ENCODE measurements at regions not wholly inside any gene's neighbourhood (a gene's known extent, or its start where the extent isn't known, plus 50 kb on each side); places are given as distances from the start of the nearest gene placed in this dataset.
A peak's percentile ranks its signal among the peaks of the same experiment; 100 is the strongest.

DNA sequence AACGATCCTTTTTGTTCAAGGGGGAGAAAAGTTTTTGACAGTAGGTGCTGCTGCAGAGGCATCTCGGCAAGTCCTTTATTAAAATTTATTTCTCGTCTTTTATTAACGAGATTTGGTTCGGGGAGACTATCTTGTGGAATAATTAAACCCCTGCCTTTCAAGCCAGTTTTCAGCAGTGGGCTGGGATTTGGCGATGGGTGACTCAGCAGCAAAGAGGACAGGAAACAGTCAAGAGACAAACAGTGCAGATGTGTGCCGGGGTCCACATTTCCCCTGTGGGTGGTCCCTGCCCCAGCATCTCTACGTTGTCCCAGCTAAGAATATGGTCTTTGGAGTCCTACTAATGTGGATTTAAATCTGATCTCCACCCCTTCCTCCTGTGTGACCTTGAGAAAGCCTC, 282.8 kb downstream of the CDH26 start:
- Mint-ChIP-seq H3K9me3 (no peaks in the 10 kb centered on the region), H3K4me1 (peaks cover 0 to 6% of the 10 kb centered on the region in 2 donors), H3K36me3 (peaks cover 2 to 11% (median 5%) of the 10 kb centered on the region in 3 donors), H3K27ac (no peak overlapping the region), H3K4me3 (no peak overlapping the region), H3K27me3 (ENCODE audit: low read depth in 3 of 3) (peaks cover 0 to 2% (median 0%) of the 10 kb centered on the region in 3 donors)
- DNase-seq, result no peak

DNA sequence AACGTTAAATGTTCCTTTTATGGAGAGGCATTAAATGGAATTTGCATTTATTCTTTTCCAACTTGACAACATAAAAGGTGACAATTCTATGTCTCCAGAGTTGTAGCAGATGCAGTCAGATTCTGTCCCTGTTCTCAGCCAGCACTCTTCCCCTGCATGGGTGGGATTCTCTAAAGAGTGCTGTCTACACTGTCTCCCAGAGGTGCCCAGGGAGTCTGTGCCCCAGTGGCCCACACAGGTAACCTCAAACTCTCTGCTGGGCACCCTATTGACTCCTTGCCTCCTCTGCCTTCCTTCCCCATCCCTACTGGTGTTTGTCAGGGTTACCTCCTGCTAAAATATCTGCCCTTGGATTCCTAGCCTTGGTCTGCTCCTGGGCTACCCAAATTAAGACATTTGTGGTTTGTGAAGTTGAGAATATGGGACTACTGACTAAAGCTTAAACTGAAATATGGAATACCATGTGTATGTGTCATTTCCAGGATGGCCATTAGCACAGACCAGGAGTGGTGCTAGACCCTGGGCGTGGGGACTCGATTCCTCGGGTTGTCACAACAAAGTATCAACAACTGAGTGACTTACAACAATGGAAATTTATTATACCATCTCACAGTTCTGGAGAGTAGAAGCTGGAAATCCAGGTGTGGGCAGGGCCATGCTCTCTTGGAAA, 284.7 kb downstream of the CDH26 start:
- no peak overlapping the region for H3K27ac Mint-ChIP-seq
- H3K4me3 Mint-ChIP-seq, result no peak overlapping the region
- H3K4me1 Mint-ChIP-seq, result peaks cover 0 to 6% of the 10 kb centered on the region in 2 donors
- no peaks in the 10 kb centered on the region for H3K27me3 Mint-ChIP-seq (ENCODE audit: low read depth in 3 of 3)
- H3K36me3 Mint-ChIP-seq, result peaks cover 2 to 15% (median 5%) of the 10 kb centered on the region in 3 donors
- no peak for DNase-seq
- no peaks in the 10 kb centered on the region for H3K9me3 Mint-ChIP-seq

DNA sequence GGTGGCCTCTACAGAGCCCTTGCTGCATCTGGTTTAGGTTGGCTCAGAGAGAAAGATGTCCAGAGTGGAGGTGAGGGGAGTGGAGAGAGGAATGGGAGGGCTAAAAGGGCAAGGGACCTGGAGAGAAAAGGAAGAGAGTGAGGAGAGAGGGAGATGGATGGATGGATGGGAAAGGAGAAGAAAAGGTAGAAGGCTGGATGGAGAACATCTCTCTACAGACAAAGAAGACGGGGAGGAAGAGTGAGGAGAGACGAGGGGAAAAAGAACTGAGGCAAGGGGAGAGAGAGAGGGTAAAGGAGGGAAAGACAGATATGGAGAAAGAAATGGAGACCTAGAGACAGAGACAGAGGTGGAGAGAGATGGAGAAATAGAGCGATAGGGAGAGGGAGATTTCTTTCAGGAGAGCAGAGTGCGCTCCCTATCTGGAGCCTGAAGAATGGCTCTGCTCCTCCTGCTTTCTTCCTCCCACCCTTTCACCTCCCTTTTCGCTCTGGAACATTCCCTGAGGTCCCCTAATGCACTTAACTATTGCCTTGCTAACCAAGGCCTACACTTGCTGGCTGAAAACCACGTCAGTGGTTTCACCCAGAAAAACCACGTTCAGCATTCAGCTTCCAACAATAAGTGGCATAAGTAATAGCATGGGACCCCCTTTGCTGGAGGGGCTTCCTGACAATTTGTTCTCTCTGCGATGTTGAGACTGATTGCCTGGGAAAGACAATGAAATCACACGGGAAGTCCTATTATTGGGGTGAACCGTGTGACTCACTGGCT, 286.3 kb downstream of the CDH26 start:
- DNase-seq, result no peak
- Mint-ChIP-seq H3K4me1 (peaks cover 0 to 6% of the 10 kb centered on the region in 2 donors), H3K9me3 (no peaks in the 10 kb centered on the region), H3K4me3 (no peak overlapping the region), H3K27ac (peak overlapping the region in 1 of 6 donors; percentile 5), H3K36me3 (peaks cover 0 to 13% (median 2%) of the 10 kb centered on the region in 3 donors), H3K27me3 (ENCODE audit: low read depth in 3 of 3) (peaks cover 0 to 1% (median 0%) of the 10 kb centered on the region in 3 donors)

DNA sequence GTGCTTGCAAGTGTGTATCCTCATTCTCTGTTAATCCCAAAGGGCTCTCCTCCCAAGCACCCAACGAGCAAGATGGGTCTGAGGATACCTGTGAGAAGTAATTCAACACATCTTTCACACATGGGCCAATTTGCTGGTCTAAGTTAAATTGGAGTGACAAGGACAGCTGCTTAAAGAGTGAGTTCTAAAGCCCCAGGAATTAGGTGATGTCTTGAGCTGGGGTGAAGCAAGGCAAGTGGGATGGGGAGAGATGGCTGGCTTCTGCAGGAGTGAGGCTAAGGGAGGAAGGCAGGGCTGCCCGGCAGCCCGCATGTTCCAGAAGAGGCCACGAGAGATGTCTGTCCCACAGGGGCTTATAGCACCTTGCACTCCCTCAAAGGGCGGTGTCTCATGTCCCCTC, 288.5 kb downstream of the CDH26 start:
- Mint-ChIP-seq H3K27ac (no peak overlapping the region), H3K4me1 (peaks cover 0 to 6% of the 10 kb centered on the region in 2 donors), H3K27me3 (ENCODE audit: low read depth in 3 of 3) (peaks cover 0 to 1% (median 0%) of the 10 kb centered on the region in 3 donors), H3K36me3 (peaks cover 0 to 19% (median 3%) of the 10 kb centered on the region in 3 donors), H3K9me3 (no peaks in the 10 kb centered on the region), H3K4me3 (no peak overlapping the region)
- DNase-seq, result no peak

DNA sequence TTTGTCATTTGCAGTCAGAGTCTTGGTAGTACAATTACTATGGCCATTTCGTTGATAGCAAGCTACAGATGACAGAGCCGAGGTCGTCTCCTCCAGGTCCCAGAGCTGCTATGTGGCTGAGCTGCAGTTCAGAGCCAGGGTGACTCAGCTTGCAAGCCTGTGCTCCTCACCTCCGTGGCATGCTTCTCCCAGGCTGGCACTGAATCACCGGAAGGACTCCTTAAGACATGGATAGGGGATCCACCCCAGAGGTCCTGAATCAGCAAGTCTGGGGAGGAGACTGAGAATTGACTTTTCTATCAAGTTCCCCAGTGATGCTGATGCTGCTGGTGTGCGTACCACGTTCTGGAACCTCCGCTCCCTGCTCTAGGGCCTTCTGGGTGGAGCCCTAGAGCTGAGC, 291.2 kb downstream of the CDH26 start:
- H3K9me3 Mint-ChIP-seq, result no peaks in the 10 kb centered on the region
- peaks cover 0 to 19% (median 7%) of the 10 kb centered on the region in 3 donors for H3K36me3 Mint-ChIP-seq
- no peak overlapping the region for H3K4me3 Mint-ChIP-seq
- peaks cover 0 to 4% of the 10 kb centered on the region in 2 donors for H3K4me1 Mint-ChIP-seq
- no peak overlapping the region for H3K27ac Mint-ChIP-seq
- no peak for DNase-seq
- peaks cover 0 to 1% (median 0%) of the 10 kb centered on the region in 3 donors for H3K27me3 Mint-ChIP-seq (ENCODE audit: low read depth in 3 of 3)

DNA sequence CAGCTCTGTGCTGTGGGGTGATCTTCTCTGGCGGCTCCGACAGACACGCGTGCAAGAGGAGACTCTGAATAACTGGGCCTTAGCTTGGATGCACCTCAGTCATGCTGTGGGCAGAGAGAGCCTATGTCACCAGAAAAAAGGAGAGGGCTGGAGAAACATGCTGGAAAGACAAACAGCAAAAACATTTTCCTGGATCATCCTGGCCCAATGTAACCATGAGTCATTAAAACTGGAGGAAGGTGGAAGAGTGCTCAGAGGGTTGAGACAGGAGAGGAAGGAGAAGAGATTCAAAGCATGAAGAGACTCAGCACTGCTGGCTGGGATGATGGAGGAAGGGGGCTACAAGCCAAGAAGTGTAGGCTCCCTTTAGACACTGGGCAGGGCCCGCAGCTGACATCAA, 292.0 kb downstream of the CDH26 start:
- H3K4me3 Mint-ChIP-seq, result no peak overlapping the region
- no peaks in the 10 kb centered on the region for H3K9me3 Mint-ChIP-seq
- DNase-seq, result no peak
- H3K27me3 Mint-ChIP-seq (ENCODE audit: low read depth in 3 of 3), result peaks cover 0 to 1% (median 0%) of the 10 kb centered on the region in 3 donors
- H3K27ac Mint-ChIP-seq, result no peak overlapping the region
- no peaks in the 10 kb centered on the region for H3K4me1 Mint-ChIP-seq
- peaks cover 0 to 19% (median 7%) of the 10 kb centered on the region in 3 donors for H3K36me3 Mint-ChIP-seq

DNA sequence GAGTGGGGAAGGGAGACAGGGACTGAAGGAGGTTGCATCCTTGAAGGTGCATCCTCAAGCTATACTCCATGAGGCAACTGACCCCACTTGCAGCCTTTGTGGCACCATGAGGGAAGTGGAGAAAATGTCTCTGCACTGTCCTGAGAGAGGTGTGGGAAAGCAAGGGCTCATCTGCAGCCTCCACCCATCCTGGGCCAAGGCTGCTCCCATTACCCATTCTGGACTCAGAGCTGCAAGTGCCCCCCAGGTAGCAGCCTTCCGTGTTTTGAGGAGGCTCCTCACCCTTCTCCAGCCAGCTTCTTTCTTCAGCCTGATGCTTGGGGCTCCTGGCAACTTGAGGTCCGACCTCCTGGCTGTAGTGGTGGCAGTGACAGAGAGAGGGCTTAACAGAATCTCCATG, 294.6 kb downstream of the CDH26 start:
- peaks cover 0 to 1% (median 0%) of the 10 kb centered on the region in 3 donors for H3K27me3 Mint-ChIP-seq (ENCODE audit: low read depth in 3 of 3)
- H3K4me1 Mint-ChIP-seq, result no peaks in the 10 kb centered on the region

DNA sequence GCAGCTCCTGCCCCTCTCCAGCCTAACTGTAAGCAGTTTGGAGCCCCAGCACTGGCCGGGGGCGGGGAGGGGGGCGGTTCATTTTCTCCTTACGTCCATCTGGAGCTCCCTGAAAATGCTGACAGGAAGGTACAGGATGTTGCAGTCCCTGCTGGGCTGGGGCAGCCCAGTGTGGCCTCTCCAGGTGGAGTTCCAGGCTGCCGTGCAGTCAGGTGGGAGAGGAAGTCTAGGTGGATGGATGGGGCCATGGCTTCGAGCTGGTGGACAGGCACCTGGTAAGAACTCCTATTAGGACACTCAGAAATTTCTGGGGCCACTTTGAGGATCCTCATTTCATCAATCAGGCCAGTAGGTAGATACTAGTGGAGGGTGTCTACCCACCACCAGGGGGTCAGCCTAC, 295.2 kb downstream of the CDH26 start:
- H3K9me3 Mint-ChIP-seq, result no peaks in the 10 kb centered on the region
- DNase-seq, result no peak
- peaks cover 0 to 1% (median 0%) of the 10 kb centered on the region in 3 donors for H3K27me3 Mint-ChIP-seq (ENCODE audit: low read depth in 3 of 3)
- H3K4me1 Mint-ChIP-seq, result no peaks in the 10 kb centered on the region
- peaks cover 0 to 24% (median 7%) of the 10 kb centered on the region in 3 donors for H3K36me3 Mint-ChIP-seq
- H3K4me3 Mint-ChIP-seq, result no peak overlapping the region
- H3K27ac Mint-ChIP-seq, result no peak overlapping the region

More for the DNA sequence above, 294.6 kb downstream of the CDH26 start:
- Mint-ChIP-seq H3K36me3 (peaks cover 0 to 22% (median 7%) of the 10 kb centered on the region in 3 donors), H3K27ac (peak overlapping the region in 1 of 6 donors; percentile 62), H3K4me3 (no peak overlapping the region), H3K9me3 (no peaks in the 10 kb centered on the region)
- no peak for DNase-seq

DNA sequence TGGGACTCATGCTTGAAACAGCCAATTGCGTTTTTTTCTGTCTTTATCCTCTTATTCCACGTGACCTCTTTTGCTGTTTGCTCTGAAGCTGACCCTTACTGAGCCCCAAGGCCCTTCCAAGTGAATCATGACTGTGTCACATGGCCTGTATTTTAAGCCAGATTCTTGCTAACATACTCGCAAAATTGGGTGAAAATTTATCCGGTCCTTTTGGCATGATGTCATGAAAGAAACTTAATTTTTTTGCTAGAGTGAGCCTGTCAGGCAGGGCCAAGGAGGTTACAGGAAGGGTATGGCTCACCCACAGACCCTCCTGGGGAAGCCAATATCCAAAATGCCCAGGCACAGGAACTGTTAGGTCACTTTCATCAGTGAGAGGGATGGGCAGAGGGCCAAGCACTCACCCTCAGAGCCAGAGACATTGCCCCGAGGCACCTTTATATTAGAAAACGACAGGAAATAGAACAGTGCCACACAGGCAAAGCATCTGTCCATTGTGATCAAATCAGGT, 296.7 kb downstream of the CDH26 start:
- no peak for DNase-seq
- no peaks in the 10 kb centered on the region for H3K27me3 Mint-ChIP-seq (ENCODE audit: low read depth in 3 of 3)
- H3K27ac Mint-ChIP-seq, result no peak overlapping the region
- no peaks in the 10 kb centered on the region for H3K4me1 Mint-ChIP-seq
- no peak overlapping the region for H3K4me3 Mint-ChIP-seq
- no peaks in the 10 kb centered on the region for H3K9me3 Mint-ChIP-seq
- peaks cover 0 to 16% (median 7%) of the 10 kb centered on the region in 3 donors for H3K36me3 Mint-ChIP-seq

DNA sequence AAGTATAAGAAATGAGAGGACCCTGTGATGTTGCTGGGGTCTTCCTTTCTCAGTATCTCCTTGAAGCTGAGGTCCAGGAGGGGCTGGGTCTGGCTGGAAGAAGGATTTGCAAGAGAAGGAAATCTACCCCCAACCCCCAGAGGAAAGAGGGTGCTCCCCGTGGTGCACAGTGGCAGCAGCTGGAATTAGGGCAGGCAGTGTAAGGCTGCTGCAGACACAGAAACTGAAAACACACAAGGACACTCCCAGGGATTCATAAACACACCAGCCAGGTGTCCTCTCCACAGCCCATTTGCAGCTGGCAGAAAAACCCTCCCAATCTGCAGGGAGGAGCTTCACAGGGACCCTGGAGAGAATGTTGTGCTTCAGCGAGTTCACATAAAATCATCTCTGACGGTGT, 297.2 kb downstream of the CDH26 start:
- Mint-ChIP-seq H3K9me3 (no peaks in the 10 kb centered on the region), H3K4me3 (no peak overlapping the region), H3K4me1 (no peaks in the 10 kb centered on the region), H3K36me3 (peaks cover 0 to 13% (median 5%) of the 10 kb centered on the region in 3 donors), H3K27ac (no peak overlapping the region), H3K27me3 (ENCODE audit: low read depth in 3 of 3) (no peaks in the 10 kb centered on the region)
- no peak for DNase-seq

DNA sequence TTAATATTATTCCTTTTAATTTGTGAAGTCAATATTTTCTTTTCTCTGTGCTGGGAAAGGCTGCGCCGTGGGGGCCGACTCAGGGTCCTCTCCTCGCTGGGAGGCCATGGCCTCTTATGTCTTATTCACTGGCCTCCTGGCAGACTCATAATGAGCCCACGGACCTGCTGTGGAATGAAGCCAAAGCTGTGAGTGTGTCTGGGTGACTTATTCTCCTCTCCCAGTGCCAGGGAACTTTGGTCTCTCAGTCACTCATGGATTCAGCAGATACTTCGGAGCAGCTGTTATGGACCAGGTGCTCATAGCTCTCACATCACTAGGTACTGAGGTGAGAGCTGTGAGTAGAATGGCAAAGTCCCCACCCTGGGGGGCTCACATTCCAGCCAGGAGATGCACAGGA, 297.6 kb downstream of the CDH26 start:
- Mint-ChIP-seq H3K9me3 (no peaks in the 10 kb centered on the region), H3K4me3 (no peak overlapping the region), H3K27me3 (ENCODE audit: low read depth in 3 of 3) (no peaks in the 10 kb centered on the region), H3K36me3 (peaks cover 0 to 13% (median 5%) of the 10 kb centered on the region in 3 donors), H3K4me1 (no peaks in the 10 kb centered on the region), H3K27ac (peak overlapping the region in 1 of 6 donors; percentile 50)
- DNase-seq, result no peak

DNA sequence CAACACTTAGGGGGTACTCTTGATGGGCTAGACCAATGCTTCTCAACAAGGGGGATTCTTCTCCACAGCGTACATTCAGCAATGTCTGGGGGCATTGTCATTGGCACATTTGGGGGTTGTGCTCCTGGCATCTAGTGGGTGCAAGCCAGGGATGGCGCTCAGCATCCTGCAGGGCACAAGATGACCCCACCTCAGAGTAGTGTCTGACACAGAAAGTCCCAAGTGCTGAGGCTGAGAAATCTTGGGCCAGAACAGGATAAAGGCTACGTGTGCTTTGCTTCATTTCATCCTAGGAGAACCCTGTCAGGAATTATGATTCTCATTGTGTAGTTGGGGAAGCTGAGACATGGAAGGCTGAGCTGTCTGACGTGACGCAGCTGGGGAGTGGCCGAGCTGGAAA, 298.6 kb downstream of the CDH26 start:
- Mint-ChIP-seq H3K36me3 (peaks cover 0 to 10% (median 5%) of the 10 kb centered on the region in 3 donors), H3K9me3 (no peaks in the 10 kb centered on the region), H3K4me1 (no peaks in the 10 kb centered on the region), H3K27me3 (ENCODE audit: low read depth in 3 of 3) (no peaks in the 10 kb centered on the region), H3K4me3 (no peak overlapping the region), H3K27ac (no peak overlapping the region)
- DNase-seq, result no peak

DNA sequence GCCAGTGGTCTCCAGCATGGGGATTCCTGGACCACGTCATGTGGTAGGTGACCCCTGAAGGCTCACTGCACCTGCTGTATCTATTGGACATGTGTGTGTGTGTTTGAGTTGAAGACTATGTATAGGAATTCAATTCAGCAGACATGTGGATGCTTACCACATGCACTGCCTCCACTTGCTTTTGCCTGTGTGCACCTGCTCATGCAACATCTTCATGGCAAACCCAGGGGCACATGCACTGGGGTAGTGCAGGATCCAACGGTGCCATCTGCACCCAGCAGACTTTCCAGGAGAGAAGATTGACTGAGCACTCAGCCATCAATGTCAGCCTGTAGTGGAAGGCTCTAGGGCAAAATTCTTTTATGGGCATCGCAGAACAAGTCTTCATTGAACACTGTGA, 299.4 kb downstream of the CDH26 start:
- no peak overlapping the region for H3K4me3 Mint-ChIP-seq
- H3K27ac Mint-ChIP-seq, result peak overlapping the region in 1 of 6 donors; percentile 54
- H3K4me1 Mint-ChIP-seq, result no peaks in the 10 kb centered on the region
- peaks cover 0 to 10% (median 0%) of the 10 kb centered on the region in 3 donors for H3K36me3 Mint-ChIP-seq
- no peak for DNase-seq
- no peaks in the 10 kb centered on the region for H3K27me3 Mint-ChIP-seq (ENCODE audit: low read depth in 3 of 3)
- no peaks in the 10 kb centered on the region for H3K9me3 Mint-ChIP-seq

DNA sequence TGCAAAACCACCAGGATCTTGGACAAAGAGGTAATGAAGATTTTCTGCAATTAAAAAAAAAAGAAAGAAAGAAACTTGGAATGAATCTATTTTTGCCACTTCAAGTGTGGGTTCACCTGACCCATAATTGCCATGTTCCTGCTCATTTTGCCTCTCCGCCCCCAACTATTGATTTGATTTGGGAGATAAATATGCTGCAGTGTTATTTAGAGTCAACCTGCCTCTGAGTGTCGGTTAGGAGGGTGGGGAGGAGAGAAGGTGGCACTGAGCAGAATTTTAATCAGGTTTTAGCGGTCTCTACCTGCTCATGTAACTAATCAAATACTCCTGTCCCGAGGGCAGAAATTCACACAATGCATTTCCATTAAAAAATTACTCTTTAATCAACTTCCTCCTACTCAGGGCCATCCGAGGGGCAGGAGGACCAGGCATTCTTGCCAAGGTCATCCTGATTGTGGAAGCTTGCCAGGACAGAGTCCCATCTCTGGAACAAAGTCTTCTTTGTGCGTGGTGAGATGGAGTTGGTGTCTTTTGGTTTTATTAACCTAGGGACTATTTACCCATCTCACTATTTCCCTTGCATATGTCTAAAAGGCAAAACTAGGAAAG, 300.1 kb downstream of the CDH26 start:
- H3K27me3 Mint-ChIP-seq (ENCODE audit: low read depth in 3 of 3), result no peaks in the 10 kb centered on the region
- no peaks in the 10 kb centered on the region for H3K9me3 Mint-ChIP-seq
- H3K36me3 Mint-ChIP-seq, result peaks cover 0 to 10% (median 0%) of the 10 kb centered on the region in 3 donors
- peak overlapping the region in 1 of 6 donors; percentile 43 for H3K27ac Mint-ChIP-seq
- H3K4me1 Mint-ChIP-seq, result no peaks in the 10 kb centered on the region
- no peak for DNase-seq
- no peak overlapping the region for H3K4me3 Mint-ChIP-seq

All from immature natural killer cell (primary cell).